ENCODE measurements at regions not wholly inside any gene's neighbourhood (a gene's known extent, or its start where the extent isn't known, plus 50 kb on each side); places are given as distances from the start of the nearest gene placed in this dataset.

GRCh38 chr12:126243814-126244440 lies 1178.7 kb downstream of the AACS start:
- TF ChIP-seq CTCF (IDR thresholded peaks at IDR 0.05) (no peak), POLR2A (IDR thresholded peaks at IDR 0.05; ENCODE audit: low read depth) (no peak)
